Natural killer cell treated with Interleukin-12 subunit alpha and Interleukin-12 subunit beta and Interleukin-15 and Interleukin-18, amount 100 ng/mL, for 72 hours (primary cell): ENCODE measurements at regions not wholly inside any gene's neighbourhood (a gene's known extent, or its start where the extent isn't known, plus 50 kb on each side); places are given as distances from the start of the nearest gene placed in this dataset.

Source experiments
- ATAC-seq, 2 donors: fragments of 150-1000 bp; cut with Tn5 transposase in 1 of 2; sonication (Bioruptor Pico), chemical (Tn5 transposase) in 1 of 2; 2 replicates each; pipeline ENCODE4 v1.10.0; 2021
- DNase-seq: peaks from one replicate; pipeline ENCODE4 v3.0.0; 2022; ENCODE audit warnings: low spot score
- H3K27ac Mint-ChIP-seq, 2 donors: 1 replicate in 1 of 2; 2 replicates in 1 of 2; pipeline ENCODE4 v1.8.0; 2022; ENCODE audit warnings: mixed read lengths in 2 of 2, mild to moderate bottlenecking in 1 of 2, moderate library complexity in 1 of 2
- H3K27me3 Mint-ChIP-seq, 2 donors: 1 replicate in 1 of 2; 2 replicates in 1 of 2; pipeline ENCODE4 v1.8.0; 2022; ENCODE audit warnings: mixed read lengths in 2 of 2
- H3K36me3 Mint-ChIP-seq: one replicate; pipeline ENCODE4 v1.8.0; 2022; ENCODE audit warnings: mixed read lengths
- H3K4me1 Mint-ChIP-seq, 2 donors: 1 replicate in 1 of 2; 2 replicates in 1 of 2; pipeline ENCODE4 v1.8.0; 2022; ENCODE audit warnings: low read depth in 2 of 2, mixed read lengths in 2 of 2, mild to moderate bottlenecking in 1 of 2
- H3K4me3 Mint-ChIP-seq: one replicate; pipeline ENCODE4 v1.8.0; 2022; ENCODE audit warnings: mixed read lengths
- H3K9me3 Mint-ChIP-seq: 2 replicates; pipeline ENCODE4 v1.8.0; 2022; ENCODE audit warnings: mixed read lengths

DNA sequence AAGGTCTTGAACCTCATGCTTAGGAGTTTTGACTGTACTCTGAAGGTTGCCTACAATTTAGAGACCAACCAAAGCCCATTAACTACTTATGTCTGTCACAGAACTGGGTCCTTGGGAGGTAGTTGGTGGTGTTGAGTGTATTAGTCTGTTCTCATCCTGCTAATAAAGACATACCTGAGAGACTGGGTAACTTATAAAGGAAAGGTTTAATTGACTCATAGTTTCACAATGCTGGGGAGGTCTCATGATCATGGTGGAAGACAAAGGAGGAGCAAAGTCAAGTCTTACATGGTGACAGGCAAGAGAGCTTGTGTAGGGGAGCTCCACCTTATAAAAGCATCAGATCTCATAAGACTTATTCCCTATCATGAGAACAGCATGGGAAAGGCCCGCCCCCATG, 319.6 kb upstream of the ZMIZ1 start:
- ATAC-seq (no peak), DNase-seq (no peak)
- Mint-ChIP-seq H3K4me3 (no peak overlapping the region), H3K9me3 (peaks cover 4% of the 10 kb centered on the region), H3K36me3 (no peaks in the 10 kb centered on the region), H3K27me3 (peaks cover 61 to 68% of the 10 kb centered on the region in 2 donors), H3K27ac (no peak overlapping the region), H3K4me1 (peaks cover 4 to 5% of the 10 kb centered on the region in 2 donors)

DNA sequence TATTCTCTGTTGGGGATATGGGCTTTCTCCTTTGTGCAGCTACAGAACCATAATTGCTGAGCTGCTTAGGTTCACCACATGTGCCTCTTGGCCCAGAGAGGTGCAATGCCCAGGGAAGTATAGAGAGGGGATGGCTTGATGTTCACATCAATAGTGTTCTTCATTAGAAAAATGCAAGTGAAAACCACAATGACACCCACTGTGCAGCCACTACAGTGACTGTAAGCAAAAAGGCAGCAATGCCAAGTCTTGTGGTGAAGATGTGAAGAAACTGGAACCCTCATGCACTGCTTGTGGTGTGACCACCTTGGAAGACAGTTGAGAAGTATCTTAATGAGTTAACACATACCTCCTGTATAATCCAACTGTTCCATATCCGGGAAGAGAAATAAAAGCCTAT, 318.9 kb upstream of the ZMIZ1 start:
- H3K36me3 Mint-ChIP-seq = no peaks in the 10 kb centered on the region
- H3K4me1 Mint-ChIP-seq = peaks cover 4 to 5% of the 10 kb centered on the region in 2 donors
- H3K27me3 Mint-ChIP-seq = peaks cover 60 to 72% of the 10 kb centered on the region in 2 donors

GRCh38 chr10:78750418-78750817, 318.3 kb upstream of the ZMIZ1 start:
- Mint-ChIP-seq H3K4me1 (peaks cover 4 to 5% of the 10 kb centered on the region in 2 donors), H3K27me3 (peaks cover 63 to 68% of the 10 kb centered on the region in 2 donors), H3K36me3 (no peaks in the 10 kb centered on the region), H3K4me3 (no peak overlapping the region), H3K27ac (peak overlapping the region in 1 of 2 donors; percentile 25), H3K9me3 (peaks cover 4% of the 10 kb centered on the region)
- no peak for DNase-seq
- no peak for ATAC-seq

More for the DNA sequence above, 318.9 kb upstream of the ZMIZ1 start:
- H3K27ac Mint-ChIP-seq = no peak overlapping the region
- no peak overlapping the region for H3K4me3 Mint-ChIP-seq
- peak in 1 of 2 donors; percentile 39 for ATAC-seq
- DNase-seq = no peak
- peaks cover 4% of the 10 kb centered on the region for H3K9me3 Mint-ChIP-seq

DNA sequence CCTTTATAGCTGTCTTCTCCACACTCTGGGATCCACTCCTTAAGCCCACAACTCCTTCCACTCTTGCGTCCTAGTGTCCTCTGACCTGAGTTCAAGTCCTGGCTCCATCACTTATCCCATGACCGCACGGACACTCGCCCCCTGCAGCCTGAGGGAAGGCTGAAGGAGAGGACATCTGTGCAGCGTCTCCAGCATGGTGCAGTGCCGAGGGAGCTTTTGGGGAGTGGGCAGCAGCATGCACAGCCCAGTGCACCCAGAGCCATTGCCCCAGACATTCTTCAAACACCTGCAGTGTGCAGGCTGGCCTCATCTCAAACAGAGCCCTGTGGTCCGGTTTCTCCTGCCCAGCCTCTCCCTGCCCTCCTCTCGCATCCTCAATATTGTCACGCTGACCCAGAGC, 317.1 kb upstream of the ZMIZ1 start:
- H3K9me3 Mint-ChIP-seq = peaks cover 4% of the 10 kb centered on the region
- ATAC-seq = no peak
- H3K36me3 Mint-ChIP-seq = no peaks in the 10 kb centered on the region
- peak overlapping the region in 1 of 2 donors; percentile 25 for H3K27ac Mint-ChIP-seq
- H3K27me3 Mint-ChIP-seq = peaks cover 58 to 64% of the 10 kb centered on the region in 2 donors
- H3K4me1 Mint-ChIP-seq = peaks cover 6 to 11% of the 10 kb centered on the region in 2 donors
- no peak overlapping the region for H3K4me3 Mint-ChIP-seq
- no peak for DNase-seq

DNA sequence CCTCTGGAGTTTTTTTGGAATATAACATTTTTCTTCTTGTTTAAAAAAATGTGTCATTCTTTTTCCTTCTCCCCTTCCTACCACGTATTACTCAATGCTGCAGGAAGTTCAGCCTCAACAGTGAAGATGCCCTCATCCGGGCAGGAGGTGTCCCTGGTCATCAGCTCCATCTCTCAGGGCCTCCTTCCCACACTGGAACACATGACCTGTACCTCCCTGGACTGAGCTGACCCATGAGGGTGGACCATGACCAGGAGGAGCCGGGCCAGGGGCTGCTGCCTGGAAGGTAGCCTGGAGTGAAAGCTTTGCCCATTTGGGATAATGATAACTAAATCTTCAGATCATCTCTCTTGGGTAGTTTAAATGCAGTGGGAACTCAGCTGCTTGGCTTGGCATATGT, 316.5 kb upstream of the ZMIZ1 start:
- H3K36me3 Mint-ChIP-seq = no peaks in the 10 kb centered on the region
- peaks cover 58 to 61% of the 10 kb centered on the region in 2 donors for H3K27me3 Mint-ChIP-seq
- ATAC-seq (no peak), DNase-seq (no peak)
- H3K9me3 Mint-ChIP-seq = peaks cover 4% of the 10 kb centered on the region
- H3K4me1 Mint-ChIP-seq = peaks cover 11 to 16% of the 10 kb centered on the region in 2 donors
- H3K4me3 Mint-ChIP-seq = no peak overlapping the region
- no peak overlapping the region for H3K27ac Mint-ChIP-seq

DNA sequence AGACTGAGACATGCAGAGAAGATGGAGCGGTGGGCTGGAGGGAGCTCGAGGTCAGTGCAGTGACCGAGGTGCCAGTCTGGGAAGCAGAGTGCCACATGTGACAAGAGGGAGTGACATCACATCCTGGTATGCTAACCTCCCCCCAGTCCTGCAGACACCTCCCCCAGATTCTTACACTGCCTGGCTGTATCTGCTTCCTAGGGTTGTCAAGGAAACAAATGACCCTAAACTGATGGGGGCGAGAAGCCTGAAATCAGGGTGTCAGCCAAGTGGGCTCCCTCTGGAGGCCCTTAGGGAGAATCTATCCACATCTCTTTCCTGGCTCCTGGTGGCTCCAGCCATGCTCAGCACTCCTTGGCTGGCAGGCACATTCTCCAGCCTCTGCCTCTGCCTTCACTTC, 316.1 kb upstream of the ZMIZ1 start:
- H3K4me1 Mint-ChIP-seq = peaks cover 12 to 17% of the 10 kb centered on the region in 2 donors
- DNase-seq (no peak), ATAC-seq (no peak)
- no peaks in the 10 kb centered on the region for H3K36me3 Mint-ChIP-seq
- H3K9me3 Mint-ChIP-seq = peaks cover 4% of the 10 kb centered on the region
- no peak overlapping the region for H3K27ac Mint-ChIP-seq
- H3K4me3 Mint-ChIP-seq = no peak overlapping the region
- H3K27me3 Mint-ChIP-seq = peaks cover 54 to 56% of the 10 kb centered on the region in 2 donors

GRCh38 chr10:78754269-78755062, 314.3 kb upstream of the ZMIZ1 start:
- Mint-ChIP-seq H3K27me3 (peaks cover 40 to 45% of the 10 kb centered on the region in 2 donors), H3K36me3 (no peaks in the 10 kb centered on the region), H3K4me1 (peaks cover 12 to 17% of the 10 kb centered on the region in 2 donors)

GRCh38 chr10:78755063-78755701, 313.6 kb upstream of the ZMIZ1 start:
- Mint-ChIP-seq H3K4me1 (peaks cover 8 to 13% of the 10 kb centered on the region in 2 donors), H3K27ac (no peak overlapping the region), H3K4me3 (no peak overlapping the region), H3K9me3 (no peaks in the 10 kb centered on the region), H3K36me3 (no peaks in the 10 kb centered on the region), H3K27me3 (peaks cover 40 to 46% of the 10 kb centered on the region in 2 donors)
- DNase-seq = no peak
- ATAC-seq = no peak

More at GRCh38 chr10:78754269-78755062, 314.3 kb upstream of the ZMIZ1 start:
- DNase-seq = no peak
- no peaks in the 10 kb centered on the region for H3K9me3 Mint-ChIP-seq
- no peak overlapping the region for H3K4me3 Mint-ChIP-seq
- no peak for ATAC-seq
- no peak overlapping the region for H3K27ac Mint-ChIP-seq

DNA sequence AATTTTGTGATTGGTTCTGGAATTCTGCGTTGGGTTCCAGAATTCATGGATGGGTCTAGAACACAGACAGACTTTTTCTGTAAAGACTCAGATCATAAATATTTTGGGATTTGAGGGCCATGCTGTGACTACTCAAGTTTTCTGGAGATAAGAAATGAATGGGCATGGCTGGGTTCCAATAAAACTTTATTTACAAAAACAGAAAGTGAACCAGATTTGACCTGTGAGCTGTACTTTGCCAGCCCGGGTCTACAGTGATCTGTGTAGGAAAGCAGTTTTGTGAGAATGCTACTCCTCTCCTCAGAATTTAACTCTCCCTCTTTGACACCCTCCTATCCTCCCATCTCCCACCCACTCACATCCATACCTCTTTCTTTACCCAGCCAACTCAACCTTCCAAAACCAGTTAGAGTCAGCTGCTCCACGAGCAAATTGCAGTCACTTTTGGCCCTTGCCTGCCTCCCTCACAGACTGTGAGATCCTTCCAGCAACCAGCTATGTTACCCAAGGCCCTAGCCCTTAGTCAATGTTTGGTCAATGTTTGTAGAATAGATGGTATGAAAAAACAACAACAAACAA, 312.8 kb upstream of the ZMIZ1 start:
- Mint-ChIP-seq H3K27ac (no peak overlapping the region), H3K36me3 (no peaks in the 10 kb centered on the region), H3K27me3 (peaks cover 36 to 49% of the 10 kb centered on the region in 2 donors), H3K4me1 (peaks cover 7 to 13% of the 10 kb centered on the region in 2 donors), H3K9me3 (no peaks in the 10 kb centered on the region), H3K4me3 (no peak overlapping the region)
- no peak for ATAC-seq
- DNase-seq = no peak

- H3K4me1 Mint-ChIP-seq = peaks cover 7 to 13% of the 10 kb centered on the region in 2 donors
- peaks cover 28 to 44% of the 10 kb centered on the region in 2 donors for H3K27me3 Mint-ChIP-seq
- ATAC-seq (peak; percentile 76 to 88), DNase-seq (peak; percentile 73)
- peak overlapping the region in 1 of 2 donors; percentile 7 for H3K27ac Mint-ChIP-seq
- H3K36me3 Mint-ChIP-seq = no peaks in the 10 kb centered on the region
- H3K9me3 Mint-ChIP-seq = no peaks in the 10 kb centered on the region
- peak overlapping the region; percentile 0 for H3K4me3 Mint-ChIP-seq
Measured at GRCh38 chr10:78756604-78757343, 312.0 kb upstream of the ZMIZ1 start.

GRCh38 chr10:78757344-78757925, 311.3 kb upstream of the ZMIZ1 start:
- Mint-ChIP-seq H3K36me3 (no peaks in the 10 kb centered on the region), H3K4me1 (peaks cover 7 to 13% of the 10 kb centered on the region in 2 donors), H3K4me3 (no peak overlapping the region), H3K9me3 (no peaks in the 10 kb centered on the region), H3K27me3 (peaks cover 21 to 38% of the 10 kb centered on the region in 2 donors), H3K27ac (peak overlapping the region in 1 of 2 donors; percentile 7)
- DNase-seq (no peak), ATAC-seq (no peak)

GRCh38 chr10:78758176-78758575, 310.6 kb upstream of the ZMIZ1 start:
- peaks cover 7 to 13% of the 10 kb centered on the region in 2 donors for H3K4me1 Mint-ChIP-seq

More at GRCh38 chr10:78758176-78758575, 310.6 kb upstream of the ZMIZ1 start:
- H3K36me3 Mint-ChIP-seq = no peaks in the 10 kb centered on the region
- ATAC-seq = no peak
- H3K9me3 Mint-ChIP-seq = no peaks in the 10 kb centered on the region
- peaks cover 14 to 40% of the 10 kb centered on the region in 2 donors for H3K27me3 Mint-ChIP-seq
- no peak for DNase-seq
- H3K27ac Mint-ChIP-seq = no peak overlapping the region
- no peak overlapping the region for H3K4me3 Mint-ChIP-seq
